ENCODE measurements at regions not wholly inside any gene's neighbourhood (a gene's known extent, or its start where the extent isn't known, plus 50 kb on each side); places are given as distances from the start of the nearest gene placed in this dataset.
A peak's percentile ranks its signal among the peaks of the same experiment; 100 is the strongest.

DNA sequence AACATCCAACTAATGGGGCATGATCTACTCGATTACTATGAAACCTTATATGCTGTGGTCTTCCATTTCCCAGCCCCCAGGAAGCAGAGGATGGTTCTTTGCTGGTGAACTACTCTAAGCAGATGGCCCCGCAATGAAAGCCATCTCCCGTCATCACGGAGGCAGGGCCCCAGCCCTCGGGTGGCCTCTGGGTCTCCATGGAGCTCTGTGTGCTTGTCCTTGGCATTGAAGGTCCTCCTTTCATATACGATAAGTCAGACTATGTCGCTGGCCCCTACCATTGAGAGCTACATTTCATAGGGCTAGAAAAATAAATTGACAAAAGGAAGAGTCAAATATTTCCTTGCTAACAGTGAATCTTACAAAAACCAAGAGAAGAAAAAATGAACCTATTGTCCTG is 416.8 kb downstream of the CMPK2 start:
- in situ Hi-C loops (cut with HindIII; ENCODE audit: low pct_unique_long_range_greater_than_20kb, low sequenced_read_pairs), result no loop called here
- no peak for DNase-seq (ENCODE audit: low read depth, low spot score)

- no peak for DNase-seq (ENCODE audit: low read depth, low spot score)
- in situ Hi-C loops (cut with HindIII; ENCODE audit: low pct_unique_long_range_greater_than_20kb, low sequenced_read_pairs), result no loop called here
Observed at GRCh38 chr2:6449343-6449742, 416.4 kb downstream of the CMPK2 start.

DNA sequence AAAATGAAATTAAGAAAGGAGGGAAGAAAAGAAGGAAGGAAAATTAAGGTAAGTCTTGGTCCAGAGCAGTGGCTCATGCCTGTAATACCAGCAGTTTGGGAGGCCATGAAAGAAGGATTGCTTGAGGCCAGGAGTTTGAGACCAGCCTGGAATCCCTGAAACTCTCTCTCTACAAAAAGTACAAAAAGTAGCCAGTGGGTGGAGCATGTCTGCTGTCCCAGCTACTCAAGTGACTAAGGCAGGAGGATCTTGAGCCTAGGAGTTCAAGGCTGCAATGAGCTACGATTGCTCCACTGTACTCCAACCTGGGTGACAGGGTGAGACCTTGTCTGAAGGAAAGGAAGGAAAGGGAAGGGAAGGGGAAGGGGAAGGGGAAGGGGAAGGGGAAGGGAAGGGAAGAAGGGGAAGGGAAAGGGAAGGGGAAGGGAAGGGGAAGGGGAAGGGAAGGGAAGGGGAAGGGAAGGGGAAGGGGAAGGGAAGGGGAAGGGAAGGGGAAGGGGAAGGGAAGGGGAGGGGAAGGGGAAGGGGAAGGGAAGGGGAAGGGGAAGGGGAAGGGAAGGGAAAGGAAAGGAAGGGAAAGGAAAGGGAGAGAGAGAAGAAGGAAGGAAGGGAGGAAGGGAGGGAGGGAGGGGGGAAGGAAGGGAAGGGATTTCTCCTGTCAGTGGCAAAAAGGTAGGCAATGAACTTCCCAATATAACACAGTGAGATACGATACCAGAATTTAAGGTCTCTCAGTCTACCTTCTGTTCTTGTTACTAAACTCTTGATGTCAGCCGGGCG is 412.8 kb downstream of the CMPK2 start:
- in situ Hi-C loops (cut with HindIII; ENCODE audit: low pct_unique_long_range_greater_than_20kb, low sequenced_read_pairs), result no loop called here
- DNase-seq (ENCODE audit: low read depth, low spot score), result peak; percentile 26

- DNase-seq (ENCODE audit: low read depth, low spot score), result no peak
- in situ Hi-C loops (cut with HindIII; ENCODE audit: low pct_unique_long_range_greater_than_20kb, low sequenced_read_pairs), result no loop called here
Observed at GRCh38 chr2:6454286-6454990, 411.3 kb downstream of the CMPK2 start.

- no peak for DNase-seq (ENCODE audit: low read depth, low spot score)
- in situ Hi-C loops (cut with HindIII; ENCODE audit: low pct_unique_long_range_greater_than_20kb, low sequenced_read_pairs), result no loop called here
Observed at GRCh38 chr2:6459138-6459537, 406.6 kb downstream of the CMPK2 start.

GRCh38 chr2:6470518-6470917 is 395.2 kb downstream of the CMPK2 start:
- in situ Hi-C loops (cut with HindIII; ENCODE audit: low pct_unique_long_range_greater_than_20kb, low sequenced_read_pairs), result no loop called here
- DNase-seq (ENCODE audit: low read depth, low spot score), result no peak

DNA sequence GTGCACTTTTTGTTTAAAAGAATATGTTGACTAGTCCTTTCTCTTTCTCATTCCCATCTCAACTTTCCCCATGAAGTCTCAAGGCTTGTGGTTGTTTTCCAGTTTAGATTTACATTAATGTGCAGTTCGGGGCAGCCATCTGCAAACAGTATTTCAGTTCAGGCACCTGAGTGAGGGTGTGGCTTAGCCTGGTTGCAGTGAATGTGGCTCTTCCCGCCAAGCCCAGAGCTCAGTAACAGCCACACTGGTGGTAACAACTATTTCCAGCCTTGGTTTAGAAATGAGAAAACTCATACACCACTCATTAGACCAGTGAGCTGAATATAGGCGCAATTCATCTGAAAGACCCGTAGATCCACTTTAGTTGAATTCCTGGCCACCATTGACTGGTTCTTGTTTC is 394.3 kb downstream of the CMPK2 start:
- DNase-seq (ENCODE audit: low read depth, low spot score), result no peak
- in situ Hi-C loops (cut with HindIII; ENCODE audit: low pct_unique_long_range_greater_than_20kb, low sequenced_read_pairs), result no loop called here

GRCh38 chr2:6474161-6475140 is 391.3 kb downstream of the CMPK2 start:
- no peak for DNase-seq (ENCODE audit: low read depth, low spot score)
- in situ Hi-C loops (cut with HindIII; ENCODE audit: low pct_unique_long_range_greater_than_20kb, low sequenced_read_pairs), result no loop called here

DNA sequence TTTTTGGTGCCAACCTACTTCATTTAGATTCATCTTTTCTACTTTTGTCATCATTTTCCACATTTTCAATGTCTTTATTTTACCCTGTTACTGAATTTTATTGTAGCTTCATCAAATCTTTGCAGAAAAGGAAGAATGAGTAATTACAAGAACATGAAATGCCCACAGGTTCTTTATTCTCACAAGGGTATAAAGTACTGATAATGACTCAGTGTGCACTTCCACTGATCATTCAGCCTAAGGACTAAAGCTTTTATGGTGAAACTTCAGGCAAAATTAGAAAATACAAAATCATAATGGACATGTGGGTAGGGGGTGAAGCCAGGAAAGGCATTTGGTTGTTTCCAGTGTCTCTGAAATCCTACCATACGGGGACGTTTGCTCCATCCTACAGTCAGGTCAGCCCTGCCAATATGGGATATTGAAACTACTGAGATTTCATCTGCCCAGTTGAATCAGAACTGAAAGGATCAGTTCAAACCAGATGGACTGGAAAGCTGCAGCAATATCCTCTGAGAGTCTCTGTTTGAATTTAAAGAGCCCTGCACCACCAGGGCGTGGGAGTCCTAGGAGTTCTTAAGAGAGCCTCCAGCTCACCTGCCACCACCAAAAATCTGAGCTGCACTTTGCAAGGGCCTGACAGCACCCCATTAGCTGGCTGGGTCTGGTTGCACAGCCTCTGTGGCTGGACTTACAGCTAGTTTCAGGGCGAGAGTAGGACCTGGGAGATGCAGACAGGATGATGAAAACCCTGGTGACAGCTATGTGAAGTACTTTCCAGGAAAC is 390.4 kb downstream of the CMPK2 start:
- in situ Hi-C loops (cut with HindIII; ENCODE audit: low pct_unique_long_range_greater_than_20kb, low sequenced_read_pairs), result no loop called here
- DNase-seq (ENCODE audit: low read depth, low spot score), result no peak

DNA sequence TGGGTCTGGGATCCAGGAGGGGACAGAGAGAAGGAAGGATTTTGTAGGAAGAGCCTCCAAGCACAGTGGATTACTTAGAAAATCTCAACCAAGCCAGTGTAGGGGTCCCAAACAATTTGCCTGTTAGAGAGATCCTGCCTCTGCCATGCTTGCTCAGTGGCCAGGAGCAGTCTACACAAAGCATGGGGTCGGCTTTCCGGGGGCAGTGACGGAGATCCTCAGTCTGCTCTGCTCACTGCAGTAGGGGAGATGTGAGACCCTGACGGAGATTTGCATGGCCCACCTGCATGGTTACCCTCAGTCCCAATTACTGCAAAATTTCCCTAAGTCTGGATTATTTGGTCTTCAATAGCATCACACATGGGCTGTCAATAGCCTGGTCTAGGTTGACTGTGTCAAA is 385.2 kb downstream of the CMPK2 start:
- in situ Hi-C loops (cut with HindIII; ENCODE audit: low pct_unique_long_range_greater_than_20kb, low sequenced_read_pairs), result no loop called here
- DNase-seq (ENCODE audit: low read depth, low spot score), result no peak

DNA sequence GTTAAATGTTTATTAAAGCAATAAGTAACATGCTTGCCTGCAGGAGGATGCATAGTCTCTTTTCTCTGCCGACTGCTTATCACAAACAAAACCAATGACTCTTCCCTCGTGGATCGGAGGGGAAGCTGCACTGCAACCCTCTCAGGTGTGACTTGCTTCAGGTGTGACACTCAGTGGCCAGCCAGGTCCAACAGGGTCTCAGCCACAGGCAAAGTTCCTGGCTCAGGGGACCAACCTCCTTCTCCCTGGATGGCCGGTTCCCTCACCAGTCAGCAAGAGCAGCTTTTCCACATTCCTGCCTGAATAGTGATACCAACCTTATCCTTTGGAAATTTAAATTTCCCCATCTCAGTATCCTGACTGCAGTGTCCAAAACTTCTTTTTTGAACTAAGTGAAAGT is 383.5 kb downstream of the CMPK2 start:
- in situ Hi-C loops (cut with HindIII; ENCODE audit: low pct_unique_long_range_greater_than_20kb, low sequenced_read_pairs), result no loop called here

GRCh38 chr2:6487765-6488164 is 377.9 kb downstream of the CMPK2 start:
- in situ Hi-C loops (cut with HindIII; ENCODE audit: low pct_unique_long_range_greater_than_20kb, low sequenced_read_pairs), result no loop called here
- DNase-seq (ENCODE audit: low read depth, low spot score), result no peak

More for the DNA sequence above, 383.5 kb downstream of the CMPK2 start:
- no peak for DNase-seq (ENCODE audit: low read depth, low spot score)

GRCh38 chr2:6492573-6492972 is 373.1 kb downstream of the CMPK2 start:
- in situ Hi-C loops (cut with HindIII; ENCODE audit: low pct_unique_long_range_greater_than_20kb, low sequenced_read_pairs), result no loop called here

GRCh38 chr2:6493266-6493665 is 372.4 kb downstream of the CMPK2 start:
- in situ Hi-C loops (cut with HindIII; ENCODE audit: low pct_unique_long_range_greater_than_20kb, low sequenced_read_pairs), result no loop called here
- no peak for DNase-seq (ENCODE audit: low read depth, low spot score)

More at GRCh38 chr2:6492573-6492972, 373.1 kb downstream of the CMPK2 start:
- DNase-seq (ENCODE audit: low read depth, low spot score), result no peak

- in situ Hi-C loops (cut with HindIII; ENCODE audit: low pct_unique_long_range_greater_than_20kb, low sequenced_read_pairs), result no loop called here
- DNase-seq (ENCODE audit: low read depth, low spot score), result no peak
Observed at GRCh38 chr2:6493669-6494068, 372.0 kb downstream of the CMPK2 start.

GRCh38 chr2:6495466-6495865 is 370.2 kb downstream of the CMPK2 start:
- no peak for DNase-seq (ENCODE audit: low read depth, low spot score)
- in situ Hi-C loops (cut with HindIII; ENCODE audit: low pct_unique_long_range_greater_than_20kb, low sequenced_read_pairs), result no loop called here

GRCh38 chr2:6496376-6496775 is 369.3 kb downstream of the CMPK2 start:
- no peak for DNase-seq (ENCODE audit: low read depth, low spot score)
- in situ Hi-C loops (cut with HindIII; ENCODE audit: low pct_unique_long_range_greater_than_20kb, low sequenced_read_pairs), result no loop called here

All from SK-MEL-5 (cell line).